ENCODE measurements at regions not wholly inside any gene's neighbourhood (a gene's known extent, or its start where the extent isn't known, plus 50 kb on each side); places are given as distances from the start of the nearest gene placed in this dataset.

- Histone ChIP-seq H3K4me1 (replicated peaks in 1 of 2) (no peaks in the 10 kb centered on the region), H3K4me3 (no peak overlapping the region), H3K27ac (no peak overlapping the region)
- in situ Hi-C loops (cut with MboI; ENCODE audit: low pct_unique_long_range_greater_than_20kb in 2 of 9, low sequenced_read_pairs in 9 of 9, unreplicated experiment in 9 of 9) = no loop called here
- 0 to 100% (median 81%) methylated on average over 1 to 3 of the region's 3 CpGs for WGBS, 10 experiments
- ATAC-seq (replicated peaks in 6 of 8) = peak in 1 of 8 experiments; percentile 20
Measured at GRCh38 chr5:27402828-27403227, 364.4 kb upstream of the CDH9 start.

- no peak overlapping the region for H3K4me3 ChIP-seq
- H3K27ac ChIP-seq = no peak overlapping the region
- in situ Hi-C loops (cut with MboI; ENCODE audit: low pct_unique_long_range_greater_than_20kb in 2 of 9, low sequenced_read_pairs in 9 of 9, unreplicated experiment in 9 of 9) = no loop called here
- no peak for ATAC-seq (replicated peaks in 6 of 8)
- WGBS, 10 experiments = 19 to 96% (median 76%) methylated on average over 2 to 9 of the region's 9 CpGs; no CpG with 5 or more reads in 1 of the 10 experiments
- no peaks in the 10 kb centered on the region for H3K4me1 ChIP-seq (replicated peaks in 1 of 2)
Measured at GRCh38 chr5:27396998-27397397, 358.6 kb upstream of the CDH9 start.

GRCh38 chr5:27392716-27393115 lies 354.3 kb upstream of the CDH9 start:
- no peak overlapping the region for H3K27ac ChIP-seq
- no peak for ATAC-seq (replicated peaks in 6 of 8)
- in situ Hi-C loops (cut with MboI; ENCODE audit: low pct_unique_long_range_greater_than_20kb in 2 of 9, low sequenced_read_pairs in 9 of 9, unreplicated experiment in 9 of 9) = no loop called here
- WGBS, 10 experiments = 0 to 100% (median 57%) methylated on average over 1 of the region's 1 CpG; no CpG with 5 or more reads in 1 of the 10 experiments
- H3K4me3 ChIP-seq = no peak overlapping the region
- H3K4me1 ChIP-seq (replicated peaks in 1 of 2) = no peaks in the 10 kb centered on the region

GRCh38 chr5:27389696-27390095 lies 351.3 kb upstream of the CDH9 start:
- WGBS, 10 experiments = 10 to 100% (median 76%) methylated on average over 1 to 2 of the region's 2 CpGs; no CpG with 5 or more reads in 2 of the 10 experiments
- no peak for ATAC-seq (replicated peaks in 6 of 8)
- in situ Hi-C loops (cut with MboI; ENCODE audit: low pct_unique_long_range_greater_than_20kb in 2 of 9, low sequenced_read_pairs in 9 of 9, unreplicated experiment in 9 of 9) = no loop called here
- H3K27ac ChIP-seq = no peak overlapping the region
- no peak overlapping the region for H3K4me3 ChIP-seq
- no peaks in the 10 kb centered on the region for H3K4me1 ChIP-seq (replicated peaks in 1 of 2)

- WGBS, 10 experiments = 10 to 100% (median 68%) methylated on average over 1 to 4 of the region's 4 CpGs; no CpG with 5 or more reads in 1 of the 10 experiments
- in situ Hi-C loops (cut with MboI; ENCODE audit: low pct_unique_long_range_greater_than_20kb in 2 of 9, low sequenced_read_pairs in 9 of 9, unreplicated experiment in 9 of 9) = no loop called here
- Histone ChIP-seq H3K27ac (no peak overlapping the region), H3K4me3 (no peak overlapping the region), H3K4me1 (replicated peaks in 1 of 2) (no peaks in the 10 kb centered on the region)
- ATAC-seq (replicated peaks in 6 of 8) = no peak
Measured at GRCh38 chr5:27388755-27389154, 350.4 kb upstream of the CDH9 start.

GRCh38 chr5:27387535-27388073 lies 349.2 kb upstream of the CDH9 start:
- H3K4me1 ChIP-seq (replicated peaks in 1 of 2) = no peaks in the 10 kb centered on the region
- in situ Hi-C loops (cut with MboI; ENCODE audit: low pct_unique_long_range_greater_than_20kb in 2 of 9, low sequenced_read_pairs in 9 of 9, unreplicated experiment in 9 of 9) = no loop called here
- H3K4me3 ChIP-seq = no peak overlapping the region
- no peak overlapping the region for H3K27ac ChIP-seq
- ATAC-seq (replicated peaks in 6 of 8) = no peak
- 0 to 100% (median 62%) methylated on average over 1 to 3 of the region's 3 CpGs for WGBS, 10 experiments

- 17 to 100% (median 75%) methylated on average over 1 of the region's 1 CpG for WGBS, 10 experiments
Measured at GRCh38 chr5:27381686-27382085, 343.3 kb upstream of the CDH9 start.

GRCh38 chr5:27377626-27378025 lies 339.2 kb upstream of the CDH9 start:
- Histone ChIP-seq H3K4me3 (no peak overlapping the region), H3K4me1 (replicated peaks in 1 of 2) (no peaks in the 10 kb centered on the region), H3K27ac (no peak overlapping the region)
- peak in 4 of 8 experiments; percentile 33 to 67 (median 44) for ATAC-seq (replicated peaks in 6 of 8)
- 22 to 100% (median 74%) methylated on average over 1 to 4 of the region's 4 CpGs; no CpG with 5 or more reads in 2 of the 10 experiments for WGBS, 10 experiments
- in situ Hi-C loops (cut with MboI; ENCODE audit: low pct_unique_long_range_greater_than_20kb in 2 of 9, low sequenced_read_pairs in 9 of 9, unreplicated experiment in 9 of 9) = no loop called here

More at GRCh38 chr5:27381686-27382085, 343.3 kb upstream of the CDH9 start:
- no peak overlapping the region for H3K4me3 ChIP-seq
- no peak overlapping the region for H3K27ac ChIP-seq
- H3K4me1 ChIP-seq (replicated peaks in 1 of 2) = no peaks in the 10 kb centered on the region
- no peak for ATAC-seq (replicated peaks in 6 of 8)
- in situ Hi-C loops (cut with MboI; ENCODE audit: low pct_unique_long_range_greater_than_20kb in 2 of 9, low sequenced_read_pairs in 9 of 9, unreplicated experiment in 9 of 9) = no loop called here

- no peak for ATAC-seq (replicated peaks in 6 of 8)
- in situ Hi-C loops (cut with MboI; ENCODE audit: low pct_unique_long_range_greater_than_20kb in 2 of 9, low sequenced_read_pairs in 9 of 9, unreplicated experiment in 9 of 9) = no loop called here
Measured at GRCh38 chr5:27353970-27354369, 315.6 kb upstream of the CDH9 start.

GRCh38 chr5:27353540-27353939 lies 315.2 kb upstream of the CDH9 start:
- Histone ChIP-seq H3K4me1 (replicated peaks in 1 of 2) (no peaks in the 10 kb centered on the region), H3K4me3 (no peak overlapping the region), H3K27ac (no peak overlapping the region)
- WGBS, 10 experiments = 30 to 100% (median 83%) methylated on average over 2 to 6 of the region's 6 CpGs
- in situ Hi-C loops (cut with MboI; ENCODE audit: low pct_unique_long_range_greater_than_20kb in 2 of 9, low sequenced_read_pairs in 9 of 9, unreplicated experiment in 9 of 9) = no loop called here
- no peak for ATAC-seq (replicated peaks in 6 of 8)

More at GRCh38 chr5:27353970-27354369, 315.6 kb upstream of the CDH9 start:
- Histone ChIP-seq H3K4me3 (no peak overlapping the region), H3K27ac (no peak overlapping the region), H3K4me1 (replicated peaks in 1 of 2) (no peaks in the 10 kb centered on the region)
- WGBS, 10 experiments = 19 to 100% (median 90%) methylated on average over 1 to 5 of the region's 6 CpGs; no CpG with 5 or more reads in 3 of the 10 experiments

GRCh38 chr5:27341342-27341741 lies 303.0 kb upstream of the CDH9 start:
- in situ Hi-C loops (cut with MboI; ENCODE audit: low pct_unique_long_range_greater_than_20kb in 2 of 9, low sequenced_read_pairs in 9 of 9, unreplicated experiment in 9 of 9) = no loop called here
- no peak overlapping the region for H3K27ac ChIP-seq
- ATAC-seq (replicated peaks in 6 of 8) = no peak
- H3K4me3 ChIP-seq = no peak overlapping the region
- H3K4me1 ChIP-seq (replicated peaks in 1 of 2) = no peaks in the 10 kb centered on the region

- no peak overlapping the region for H3K4me3 ChIP-seq
- 40 to 100% (median 80%) methylated on average over 1 of the region's 1 CpG; no CpG with 5 or more reads in 7 of the 10 experiments for WGBS, 10 experiments
- no peak for ATAC-seq (replicated peaks in 6 of 8)
Measured at GRCh38 chr5:27336817-27337216, 298.4 kb upstream of the CDH9 start.

GRCh38 chr5:27328480-27328879 lies 290.1 kb upstream of the CDH9 start:
- H3K27ac ChIP-seq = no peak overlapping the region
- WGBS, 10 experiments = 22 to 100% (median 74%) methylated on average over 1 to 4 of the region's 4 CpGs
- in situ Hi-C loops (cut with MboI; ENCODE audit: low pct_unique_long_range_greater_than_20kb in 2 of 9, low sequenced_read_pairs in 9 of 9, unreplicated experiment in 9 of 9) = no loop called here

More at GRCh38 chr5:27336817-27337216, 298.4 kb upstream of the CDH9 start:
- in situ Hi-C loops (cut with MboI; ENCODE audit: low pct_unique_long_range_greater_than_20kb in 2 of 9, low sequenced_read_pairs in 9 of 9, unreplicated experiment in 9 of 9) = no loop called here
- H3K4me1 ChIP-seq (replicated peaks in 1 of 2) = no peaks in the 10 kb centered on the region
- no peak overlapping the region for H3K27ac ChIP-seq

GRCh38 chr5:27325513-27325912 lies 287.1 kb upstream of the CDH9 start:
- Histone ChIP-seq H3K4me1 (replicated peaks in 1 of 2) (no peaks in the 10 kb centered on the region), H3K4me3 (no peak overlapping the region), H3K27ac (no peak overlapping the region)
- in situ Hi-C loops (cut with MboI; ENCODE audit: low pct_unique_long_range_greater_than_20kb in 2 of 9, low sequenced_read_pairs in 9 of 9, unreplicated experiment in 9 of 9) = no loop called here
- no peak for ATAC-seq (replicated peaks in 6 of 8)

More at GRCh38 chr5:27328480-27328879, 290.1 kb upstream of the CDH9 start:
- H3K4me3 ChIP-seq = no peak overlapping the region
- peak in 3 of 8 experiments; percentile 66 to 86 (median 72) for ATAC-seq (replicated peaks in 6 of 8)
- no peaks in the 10 kb centered on the region for H3K4me1 ChIP-seq (replicated peaks in 1 of 2)
